ENCODE measurements at regions not wholly inside any gene's neighbourhood (a gene's known extent, or its start where the extent isn't known, plus 50 kb on each side); places are given as distances from the start of the nearest gene placed in this dataset.

DNA sequence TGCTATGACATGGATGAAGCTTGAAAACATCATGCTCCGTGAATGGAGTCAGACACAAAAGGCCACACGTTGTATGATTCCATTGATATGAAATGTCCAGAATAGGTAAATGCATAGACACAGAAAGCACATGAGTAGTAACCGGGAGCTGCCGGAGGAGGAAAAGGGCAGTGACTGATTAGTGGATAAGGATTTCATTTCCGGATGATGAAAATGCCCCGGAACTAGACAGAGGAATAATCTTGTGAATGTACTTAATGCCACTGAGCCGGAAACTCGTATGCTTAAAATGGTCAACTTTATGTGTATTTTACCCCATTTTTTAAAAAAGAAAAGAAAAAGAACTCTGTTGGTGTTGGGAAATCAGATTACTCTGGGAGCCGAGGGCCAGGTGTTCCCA, 112.7 kb upstream of the FAM9B start:
- Mint-ChIP-seq H3K4me3 (no peak overlapping the region), H3K9me3 (peaks cover 8% of the 10 kb centered on the region), H3K36me3 (no peaks in the 10 kb centered on the region), H3K4me1 (peaks cover 49% of the 10 kb centered on the region), H3K27ac (no peak overlapping the region), H3K27me3 (ENCODE audit: insufficient read depth, low read depth) (peaks cover 9% of the 10 kb centered on the region)
- Histone ChIP-seq H3K4me2 (no peak overlapping the region), H3F3A (ENCODE audit: low read depth) (peaks cover 16% of the 10 kb centered on the region), H3K9me3 (ENCODE audit: low read depth) (no peaks in the 10 kb centered on the region), H2AFZ (replicated peaks) (no peak overlapping the region), H3K27ac (no peak overlapping the region), H4K20me1 (ENCODE audit: low read depth) (no peaks in the 10 kb centered on the region), H3K4me1 (peaks cover 24% of the 10 kb centered on the region), H3K79me2 (ENCODE audit: low read depth) (no peaks in the 10 kb centered on the region), H3K4me3 (no peak overlapping the region), H3K27me3 (no peaks in the 10 kb centered on the region), H3K36me3 (no peaks in the 10 kb centered on the region), H3K9ac (no peak overlapping the region)
- TF ChIP-seq EZH2 (IDR thresholded peaks at IDR 0.05) (no peak), EZH2phosphoT487 (IDR thresholded peaks at IDR 0.05) (no peak)
- TF ChIP-seq, protein P1, sequence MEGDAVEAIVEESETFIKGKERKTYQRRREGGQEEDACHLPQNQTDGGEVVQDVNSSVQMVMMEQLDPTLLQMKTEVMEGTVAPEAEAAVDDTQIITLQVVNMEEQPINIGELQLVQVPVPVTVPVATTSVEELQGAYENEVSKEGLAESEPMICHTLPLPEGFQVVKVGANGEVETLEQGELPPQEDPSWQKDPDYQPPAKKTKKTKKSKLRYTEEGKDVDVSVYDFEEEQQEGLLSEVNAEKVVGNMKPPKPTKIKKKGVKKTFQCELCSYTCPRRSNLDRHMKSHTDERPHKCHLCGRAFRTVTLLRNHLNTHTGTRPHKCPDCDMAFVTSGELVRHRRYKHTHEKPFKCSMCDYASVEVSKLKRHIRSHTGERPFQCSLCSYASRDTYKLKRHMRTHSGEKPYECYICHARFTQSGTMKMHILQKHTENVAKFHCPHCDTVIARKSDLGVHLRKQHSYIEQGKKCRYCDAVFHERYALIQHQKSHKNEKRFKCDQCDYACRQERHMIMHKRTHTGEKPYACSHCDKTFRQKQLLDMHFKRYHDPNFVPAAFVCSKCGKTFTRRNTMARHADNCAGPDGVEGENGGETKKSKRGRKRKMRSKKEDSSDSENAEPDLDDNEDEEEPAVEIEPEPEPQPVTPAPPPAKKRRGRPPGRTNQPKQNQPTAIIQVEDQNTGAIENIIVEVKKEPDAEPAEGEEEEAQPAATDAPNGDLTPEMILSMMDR (IDR thresholded peaks at IDR 0.05), result no peak
- DNase-seq (ENCODE audit: low spot score), result no peak

DNA sequence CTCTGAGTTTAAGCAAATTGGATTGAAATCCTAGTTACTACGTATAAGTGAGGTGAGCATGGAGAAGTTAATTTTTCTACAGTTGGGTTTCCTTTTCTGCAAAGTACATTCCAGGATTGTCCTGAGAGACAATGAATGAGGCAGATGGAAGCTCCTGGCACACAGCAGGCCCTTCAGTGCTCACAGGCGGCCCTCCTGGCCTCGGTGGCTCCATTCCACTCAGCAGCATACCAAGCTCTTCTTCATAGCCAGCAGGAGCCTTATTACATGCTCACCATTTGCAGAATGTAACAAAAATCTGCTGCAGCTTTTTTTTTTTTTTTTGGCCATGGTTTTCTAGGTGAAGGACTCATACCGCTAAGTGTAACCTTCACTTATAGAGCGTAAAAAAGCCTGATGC, 113.2 kb upstream of the FAM9B start:
- Histone ChIP-seq H3K4me3 (no peak overlapping the region), H3F3A (ENCODE audit: low read depth) (peaks cover 16% of the 10 kb centered on the region), H2AFZ (replicated peaks) (no peak overlapping the region), H4K20me1 (ENCODE audit: low read depth) (no peaks in the 10 kb centered on the region), H3K27ac (no peak overlapping the region), H3K9me3 (ENCODE audit: low read depth) (no peaks in the 10 kb centered on the region), H3K79me2 (ENCODE audit: low read depth) (no peaks in the 10 kb centered on the region), H3K27me3 (no peaks in the 10 kb centered on the region), H3K4me2 (peak overlapping the region; percentile 31), H3K9ac (no peak overlapping the region), H3K36me3 (no peaks in the 10 kb centered on the region), H3K4me1 (peaks cover 24% of the 10 kb centered on the region)
- H3K4me3 Mint-ChIP-seq, result no peak overlapping the region
- peaks cover 48% of the 10 kb centered on the region for H3K4me1 Mint-ChIP-seq
- no peak for DNase-seq (ENCODE audit: low spot score)
- TF ChIP-seq EZH2 (IDR thresholded peaks at IDR 0.05) (no peak), EZH2phosphoT487 (IDR thresholded peaks at IDR 0.05) (no peak)
- TF ChIP-seq, protein P1 (IDR thresholded peaks at IDR 0.05), result no peak
- H3K27ac Mint-ChIP-seq, result no peak overlapping the region
- peaks cover 10% of the 10 kb centered on the region for H3K9me3 Mint-ChIP-seq
- peaks cover 9% of the 10 kb centered on the region for H3K27me3 Mint-ChIP-seq (ENCODE audit: insufficient read depth, low read depth)
- H3K36me3 Mint-ChIP-seq, result no peaks in the 10 kb centered on the region

DNA sequence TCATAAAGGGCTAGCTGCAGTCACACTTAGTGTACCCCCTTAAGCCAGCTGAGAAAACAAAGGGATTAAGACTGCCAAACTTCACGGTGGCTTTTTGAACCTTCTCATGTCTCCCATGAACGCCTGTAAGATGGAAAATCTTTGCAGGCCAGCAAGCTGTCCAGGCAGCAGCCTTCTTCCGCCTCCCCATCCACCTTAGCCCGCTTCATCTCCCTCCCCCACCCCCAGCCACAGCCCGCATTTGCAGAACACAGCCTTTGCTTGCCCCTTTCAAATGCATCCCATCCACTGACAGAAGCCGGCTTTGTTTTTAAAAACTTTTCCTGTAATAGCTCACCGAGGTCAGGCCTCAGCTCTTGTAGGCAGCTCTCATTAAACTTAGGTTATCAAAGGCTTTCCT, 113.8 kb upstream of the FAM9B start:
- H3K27me3 Mint-ChIP-seq (ENCODE audit: insufficient read depth, low read depth), result peaks cover 9% of the 10 kb centered on the region
- TF ChIP-seq EZH2 (IDR thresholded peaks at IDR 0.05) (no peak), EZH2phosphoT487 (IDR thresholded peaks at IDR 0.05) (no peak)
- TF ChIP-seq, protein P1 (IDR thresholded peaks at IDR 0.05), result no peak

More for the DNA sequence above, 113.8 kb upstream of the FAM9B start:
- H3K9me3 Mint-ChIP-seq, result peaks cover 13% of the 10 kb centered on the region
- H3K4me1 Mint-ChIP-seq, result peaks cover 48% of the 10 kb centered on the region
- H3K27ac ChIP-seq, result no peak overlapping the region
- H3K4me3 Mint-ChIP-seq, result no peak overlapping the region
- peak overlapping the region; percentile 57 for H2AFZ ChIP-seq (replicated peaks)
- H3F3A ChIP-seq (ENCODE audit: low read depth), result peaks cover 16% of the 10 kb centered on the region
- no peaks in the 10 kb centered on the region for H3K79me2 ChIP-seq (ENCODE audit: low read depth)
- H3K9ac ChIP-seq, result no peak overlapping the region
- no peaks in the 10 kb centered on the region for H3K27me3 ChIP-seq
- no peak overlapping the region for H3K4me3 ChIP-seq
- H3K36me3 ChIP-seq, result no peaks in the 10 kb centered on the region
- no peaks in the 10 kb centered on the region for H3K9me3 ChIP-seq (ENCODE audit: low read depth)
- peak overlapping the region; percentile 31 for H3K4me2 ChIP-seq
- peak overlapping the region; percentile 78 for H3K27ac Mint-ChIP-seq
- H3K36me3 Mint-ChIP-seq, result no peaks in the 10 kb centered on the region
- H4K20me1 ChIP-seq (ENCODE audit: low read depth), result no peaks in the 10 kb centered on the region
- peaks cover 24% of the 10 kb centered on the region for H3K4me1 ChIP-seq
- peak; percentile 16 for DNase-seq (ENCODE audit: low spot score)

Data from neural progenitor cell (in vitro differentiated cells).